GM21447 (cell line): ENCODE measurements at regions not wholly inside any gene's neighbourhood (a gene's known extent, or its start where the extent isn't known, plus 50 kb on each side); places are given as distances from the start of the nearest gene placed in this dataset.

Experiments used
- ATAC-seq: cut with Tn5 transposase; IDR thresholded peaks from one replicate; pipeline ENCODE4 v1.9.1; 2021; ENCODE audit not compliant: unreplicated experiment

GRCh38 chr11:104538313-104538712 lies 359.9 kb downstream of the CASP12 start:
- ATAC-seq, result no peak

- no peak for ATAC-seq
Measured at GRCh38 chr11:104534278-104534677, 364.0 kb downstream of the CASP12 start.

- no peak for ATAC-seq
Measured at GRCh38 chr11:104531894-104532293, 366.4 kb downstream of the CASP12 start.

GRCh38 chr11:104531075-104531474 lies 367.1 kb upstream of the PDGFD start:
- ATAC-seq, result no peak

- ATAC-seq, result no peak
Measured at GRCh38 chr11:104529906-104530305, 366.0 kb upstream of the PDGFD start.

- no peak for ATAC-seq
Measured at GRCh38 chr11:104529213-104529612, 365.3 kb upstream of the PDGFD start.

GRCh38 chr11:104526006-104526405 lies 362.1 kb upstream of the PDGFD start:
- ATAC-seq, result no peak

- ATAC-seq, result no peak
Measured at GRCh38 chr11:104525416-104525815, 361.5 kb upstream of the PDGFD start.

- ATAC-seq, result no peak
Measured at GRCh38 chr11:104524254-104524653, 360.3 kb upstream of the PDGFD start.

- no peak for ATAC-seq
Measured at GRCh38 chr11:104523611-104524010, 359.7 kb upstream of the PDGFD start.

GRCh38 chr11:104522650-104523049 lies 358.7 kb upstream of the PDGFD start:
- ATAC-seq, result no peak

- ATAC-seq, result no peak
Measured at GRCh38 chr11:104522123-104522522, 358.2 kb upstream of the PDGFD start.

GRCh38 chr11:104510169-104510568 lies 346.2 kb upstream of the PDGFD start:
- ATAC-seq, result no peak

- ATAC-seq, result no peak
Measured at GRCh38 chr11:104490182-104490581, 326.2 kb upstream of the PDGFD start.

GRCh38 chr11:104488561-104488960 lies 324.6 kb upstream of the PDGFD start:
- no peak for ATAC-seq

GRCh38 chr11:104487046-104487806 lies 323.3 kb upstream of the PDGFD start:
- no peak for ATAC-seq

- ATAC-seq, result no peak
Measured at GRCh38 chr11:104484804-104485554, 321.0 kb upstream of the PDGFD start.

GRCh38 chr11:104476898-104477297 lies 313.0 kb upstream of the PDGFD start:
- ATAC-seq, result no peak

- no peak for ATAC-seq
Measured at GRCh38 chr11:104476454-104476853, 312.5 kb upstream of the PDGFD start.

- no peak for ATAC-seq
Measured at GRCh38 chr11:104467404-104467803, 303.5 kb upstream of the PDGFD start.

GRCh38 chr11:104465321-104465720 lies 301.4 kb upstream of the PDGFD start:
- ATAC-seq, result no peak

- ATAC-seq, result no peak
Measured at GRCh38 chr11:104464691-104465090, 300.7 kb upstream of the PDGFD start.
